NCI-H460 (cell line): ENCODE measurements at regions not wholly inside any gene's neighbourhood (a gene's known extent, or its start where the extent isn't known, plus 50 kb on each side); places are given as distances from the start of the nearest gene placed in this dataset.
"Not testable (repeated sequence)": the region's sequence is repeated elsewhere in the genome, so short reads cannot be mapped to it uniquely, and the experiment has no call there.

Experiments used
- DNase-seq: peaks from one replicate; pipeline ENCODE4 v3.0.0-alpha.2; 2016; ENCODE audit warnings: low read depth; ENCODE audit errors: extremely low read depth

GRCh38 chr3:144859161-144859560 lies 887.5 kb downstream of the DIPK2A start:
- DNase-seq = no peak

- DNase-seq = no peak
These were observed 893.0 kb downstream of the DIPK2A start for GRCh38 chr3:144864646-144865045.

DNA sequence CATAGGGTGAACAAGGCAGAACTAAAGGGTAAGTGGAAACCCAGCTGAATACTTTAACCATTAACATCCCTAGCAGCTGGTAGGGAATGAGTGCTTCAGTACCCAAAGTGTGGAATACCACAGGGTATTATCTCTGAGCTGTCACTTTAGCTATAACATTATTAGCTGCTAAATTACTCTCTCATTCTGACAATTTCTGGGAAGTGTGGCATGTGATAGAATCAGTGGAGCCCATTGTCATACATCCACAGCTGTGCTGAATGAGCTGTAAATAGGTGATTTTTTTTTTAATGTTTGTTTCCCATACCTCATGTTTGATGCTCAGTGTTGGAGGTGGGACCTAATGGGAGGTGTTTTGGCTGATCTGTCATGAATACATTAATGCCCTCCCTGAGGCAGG lies 894.3 kb downstream of the DIPK2A start:
- no peak for DNase-seq

- no peak for DNase-seq
These were observed 894.9 kb downstream of the DIPK2A start for GRCh38 chr3:144866476-144866875.

DNA sequence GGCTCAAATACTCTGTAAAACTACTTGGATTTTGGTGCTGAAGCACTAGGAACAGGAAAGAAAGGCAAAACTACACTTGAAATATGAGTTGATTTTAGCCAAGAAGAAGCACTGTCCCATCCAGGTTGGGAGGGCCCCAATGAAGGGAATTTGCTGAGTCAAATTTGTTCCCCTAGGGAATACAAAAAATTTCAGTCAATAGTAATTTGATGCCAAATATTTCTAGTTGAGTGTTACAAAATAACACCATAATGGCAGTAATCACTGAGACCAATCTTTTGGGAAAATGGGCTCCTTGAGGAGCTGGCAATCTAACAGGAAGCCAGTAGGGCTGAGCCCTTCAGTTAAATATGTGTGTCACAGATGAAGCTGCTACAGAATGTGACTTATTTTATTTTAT lies 896.9 kb downstream of the DIPK2A start:
- DNase-seq = no peak

GRCh38 chr3:144873066-144873465 lies 901.4 kb downstream of the DIPK2A start:
- DNase-seq = no peak

GRCh38 chr3:144875211-144875610 lies 903.6 kb downstream of the DIPK2A start:
- no peak for DNase-seq

- DNase-seq = no peak
These were observed 905.7 kb downstream of the DIPK2A start for GRCh38 chr3:144877356-144877755.

- no peak for DNase-seq
These were observed 908.1 kb downstream of the DIPK2A start for GRCh38 chr3:144879701-144880100.

- DNase-seq = no peak
These were observed 922.4 kb downstream of the DIPK2A start for GRCh38 chr3:144893980-144894379.

DNA sequence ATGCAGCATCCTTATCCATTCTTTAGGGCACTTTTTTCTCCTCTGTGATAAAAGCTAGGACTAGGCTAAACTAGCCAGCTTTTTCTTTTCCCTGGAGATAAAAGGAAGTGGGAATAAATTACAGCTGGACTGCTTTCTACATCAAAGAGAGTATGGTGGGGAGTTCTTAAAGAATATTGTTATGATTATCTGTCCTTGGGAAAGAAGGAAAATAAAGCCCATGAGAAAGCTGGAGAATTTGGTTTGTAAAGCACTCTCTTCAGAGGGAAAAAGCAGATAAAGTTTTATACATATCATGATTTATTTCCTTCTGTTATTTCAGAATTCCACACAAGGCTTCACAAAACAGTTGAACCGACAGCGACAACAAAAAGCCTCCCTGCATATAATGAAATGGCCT lies 923.0 kb downstream of the DIPK2A start:
- DNase-seq = no peak

DNA sequence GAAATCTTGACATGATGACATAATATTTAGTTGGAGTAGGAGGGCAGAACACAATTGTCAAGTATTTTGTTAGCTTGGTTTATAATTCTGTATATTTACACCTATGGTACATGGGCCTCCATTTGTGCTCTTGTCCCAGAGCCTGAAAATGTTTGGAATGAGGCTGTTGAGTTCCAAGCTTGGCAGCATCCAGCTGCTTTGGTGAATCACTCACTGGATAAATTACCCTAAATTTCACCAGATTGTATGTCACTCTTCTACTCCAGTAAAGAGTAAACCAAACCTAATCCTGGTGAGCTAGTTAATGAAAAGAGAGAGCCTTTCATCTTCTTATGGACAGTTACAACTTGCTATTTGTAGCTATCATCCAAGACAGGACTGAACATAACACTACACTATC lies 928.7 kb downstream of the DIPK2A start:
- DNase-seq = no peak

DNA sequence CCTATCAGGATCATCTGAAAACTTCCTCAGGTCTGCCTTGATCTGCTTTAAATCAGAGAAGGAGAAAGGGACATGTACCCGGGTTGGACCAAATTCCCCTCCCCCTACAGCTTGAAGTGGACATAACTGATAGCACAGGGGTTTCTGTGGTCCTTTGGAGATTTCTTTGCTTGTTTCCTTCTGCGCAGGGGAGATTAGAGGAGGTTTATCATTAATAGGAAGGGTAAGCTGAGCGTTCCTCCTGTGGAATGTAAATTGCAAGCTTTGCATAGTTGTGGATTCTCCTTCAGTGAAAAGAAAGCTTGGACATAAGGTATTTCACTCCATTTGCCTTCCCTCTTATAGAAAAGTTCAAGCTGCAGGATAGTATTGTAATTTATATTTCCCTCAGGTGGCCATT lies 936.0 kb downstream of the DIPK2A start:
- DNase-seq = not testable (repeated sequence)

- DNase-seq = no peak
These were observed 941.3 kb downstream of the DIPK2A start for GRCh38 chr3:144912968-144913367.

DNA sequence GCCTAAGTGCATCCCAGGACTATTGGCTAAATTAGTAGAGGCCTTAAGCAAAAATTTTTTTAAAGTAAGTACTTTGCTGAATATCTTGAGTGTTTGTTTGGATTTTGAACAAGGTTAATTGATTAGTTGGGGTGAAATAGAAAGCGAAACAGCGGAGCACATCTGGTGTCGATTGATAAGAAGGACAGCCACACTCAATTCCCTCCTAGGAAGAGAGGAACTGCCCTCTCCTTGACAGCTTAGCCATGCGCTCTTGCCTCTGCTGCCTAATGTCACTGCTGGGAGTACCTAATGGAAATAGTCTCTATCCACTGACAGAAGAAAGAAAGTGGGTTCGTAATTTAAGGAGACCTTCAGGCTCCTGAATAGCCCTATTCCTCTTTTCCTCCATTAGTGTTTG lies 943.6 kb downstream of the DIPK2A start:
- no peak for DNase-seq

DNA sequence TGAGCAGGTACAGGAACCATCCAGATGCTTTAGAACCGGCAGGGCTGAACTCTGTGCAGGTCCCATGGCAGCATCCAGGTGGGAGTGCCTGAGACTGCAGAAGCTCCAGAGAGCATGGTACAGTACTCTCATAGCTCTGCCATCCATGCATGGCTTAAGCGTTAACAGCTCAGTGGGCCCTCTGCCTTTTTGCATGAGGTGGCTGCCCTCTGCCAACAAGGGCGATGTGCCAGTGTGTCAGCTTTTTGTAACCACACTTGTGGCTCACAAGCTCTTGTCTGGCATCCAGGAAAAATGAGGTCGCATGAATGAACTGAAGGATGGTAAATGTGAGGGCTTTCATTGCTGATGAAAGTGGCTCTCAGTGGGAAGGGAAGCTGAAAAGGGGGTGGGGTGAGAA lies 950.1 kb downstream of the DIPK2A start:
- no peak for DNase-seq

DNA sequence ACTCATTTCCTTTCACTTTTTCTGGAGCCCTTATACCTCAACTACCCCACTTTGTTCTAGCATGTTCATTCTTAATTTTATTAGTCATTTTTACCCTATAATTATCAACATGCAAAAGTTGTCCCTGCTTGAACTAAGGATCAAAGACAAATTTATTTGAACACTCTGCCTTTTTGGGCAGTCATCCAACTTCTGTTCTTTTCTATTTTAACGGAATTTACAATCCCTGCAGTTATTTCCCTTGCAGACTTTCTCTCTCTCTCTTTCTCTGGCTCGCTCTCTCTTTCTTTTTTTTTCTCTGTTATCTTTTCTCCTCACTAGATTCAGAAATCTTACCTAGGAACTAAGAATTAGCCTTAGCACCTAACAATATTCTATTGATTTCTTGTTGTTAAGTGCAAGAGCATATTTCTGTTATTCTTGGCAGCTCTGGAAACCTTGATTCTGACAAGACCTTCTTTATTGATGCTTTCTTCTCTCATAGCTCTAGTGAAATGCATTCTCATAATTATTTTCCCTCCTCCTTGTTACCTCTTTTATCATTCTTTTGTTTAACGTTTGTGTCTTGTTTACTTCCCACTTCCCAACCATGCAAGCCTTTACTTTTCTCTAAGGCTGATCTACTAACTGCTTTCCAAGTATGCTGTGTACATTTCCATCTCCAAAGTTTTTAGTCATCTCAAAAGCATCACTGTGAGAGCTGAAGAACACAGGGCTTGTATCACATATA lies 951.6 kb downstream of the DIPK2A start:
- no peak for DNase-seq

DNA sequence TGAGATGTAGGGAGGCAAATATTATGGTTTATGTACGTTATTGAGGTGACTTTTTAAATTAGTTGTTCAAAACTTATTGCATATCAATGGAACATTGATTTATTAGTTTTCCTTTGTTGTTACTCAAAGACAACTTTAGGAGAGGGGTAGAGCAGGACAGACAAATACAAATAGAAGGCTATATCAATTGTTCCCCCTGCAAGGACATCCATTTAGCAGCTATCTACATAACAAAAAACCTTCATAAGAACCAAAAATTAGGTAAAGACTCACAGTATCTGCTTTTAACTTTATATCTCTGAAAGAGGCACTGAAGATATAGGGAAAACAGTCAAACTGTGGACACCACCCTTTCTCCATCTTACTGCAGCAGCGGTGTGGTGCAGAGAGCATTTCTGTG lies 958.8 kb downstream of the DIPK2A start:
- no peak for DNase-seq

- DNase-seq = no peak
These were observed 960.0 kb downstream of the DIPK2A start for GRCh38 chr3:144931590-144931989.

DNA sequence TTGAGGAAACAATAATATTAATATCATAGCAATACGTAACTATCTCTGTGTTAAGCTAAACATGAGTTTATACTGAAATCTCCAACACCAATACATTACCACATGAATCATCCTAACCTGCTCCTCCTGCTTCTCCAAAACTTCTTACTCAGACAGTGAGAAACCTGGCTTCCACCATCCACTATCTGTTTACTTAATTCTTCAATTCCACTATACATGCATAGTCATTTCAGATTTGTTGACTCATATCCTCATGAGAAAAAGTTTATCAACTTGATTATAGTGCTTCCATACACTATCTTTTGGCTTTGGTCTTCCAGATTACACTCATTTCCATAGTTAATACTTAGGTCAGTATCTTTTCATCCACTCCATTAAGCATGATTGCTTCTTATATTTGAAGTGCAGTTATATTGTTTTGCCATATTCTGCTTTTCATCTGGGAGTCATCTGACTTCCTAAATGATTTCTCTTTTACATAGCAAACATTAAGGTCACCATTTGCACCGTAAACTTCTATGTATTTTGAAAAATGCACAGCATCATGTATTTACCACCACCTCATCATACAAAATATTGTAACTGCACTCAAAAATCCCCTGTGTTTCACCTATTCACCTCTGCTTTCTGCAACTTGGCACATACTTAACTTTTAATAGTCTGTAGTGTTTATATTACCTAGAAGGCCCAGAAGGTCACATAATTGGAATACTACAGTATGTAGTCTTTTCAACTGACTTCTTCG lies 970.6 kb downstream of the DIPK2A start:
- DNase-seq = no peak

GRCh38 chr3:144942838-144943197 lies 971.2 kb downstream of the DIPK2A start:
- DNase-seq = no peak

- DNase-seq = no peak
These were observed 976.3 kb downstream of the DIPK2A start for GRCh38 chr3:144947895-144948294.
